Naive thymus-derived CD4-positive, alpha-beta T cell (primary cell): ENCODE measurements at regions not wholly inside any gene's neighbourhood (a gene's known extent, or its start where the extent isn't known, plus 50 kb on each side); places are given as distances from the start of the nearest gene placed in this dataset.

Experiments
- ATAC-seq: fragments of 150-1000 bp; cut with Tn5 transposase; 2 replicates; pipeline ENCODE4 v1.10.0; 2021; ENCODE audit warnings: mild to moderate bottlenecking, moderate library complexity
- CTCF ChIA-PET: fragments of 350-600 bp; sonication (Branson Sonifier 250); formaldehyde crosslinking; loops from one replicate; lab custom pipeline; 2021; ENCODE audit warnings: antibody characterized with exemption; lab: Charles Lee
- POLR2A ChIA-PET: fragments of 350-600 bp; sonication (Branson Sonifier 250); formaldehyde crosslinking; loops from one replicate; lab custom pipeline; 2021; ENCODE audit warnings: antibody characterized with exemption, inconsistent platforms; lab: Charles Lee
- DNase-seq, 9 donors: peaks; one replicate each; pipeline versions ENCODE4 v3.0.0 to v3.0.0-alpha.2; 2020 to 2022; ENCODE audit warnings: mixed read lengths in 1 of 9
- H3K27ac ChIP-seq: one replicate; pipeline ENCODE4 v1.7.0; 2013; ENCODE audit warnings: mild to moderate bottlenecking, low read depth, low read length, moderate library complexity
- H3K27me3 ChIP-seq, 2 donors: one replicate each; pipeline ENCODE4 v1.7.0; 2013; ENCODE audit warnings: low read length in 2 of 2, mild to moderate bottlenecking in 2 of 2, moderate library complexity in 2 of 2; ENCODE audit not compliant: control insufficient read depth in 2 of 2, insufficient read depth in 2 of 2
- H3K36me3 ChIP-seq, 3 experiments: 1 replicate in 2 of 3; 2 replicates in 1 of 3; pipeline ENCODE4 v1.7.0; 2013; ENCODE audit warnings: low read length in 3 of 3, mild to moderate bottlenecking in 3 of 3, moderate library complexity in 1 of 3; ENCODE audit not compliant: insufficient read depth in 3 of 3, control insufficient read depth in 2 of 3
- H3K4me1 ChIP-seq, 2 donors: one replicate each; pipeline ENCODE4 v1.7.0; 2013; ENCODE audit warnings: low read length in 2 of 2, mild to moderate bottlenecking in 2 of 2, moderate library complexity in 1 of 2; ENCODE audit not compliant: control insufficient read depth in 2 of 2, insufficient read depth in 2 of 2
- H3K4me3 ChIP-seq: 2 replicates; pipeline ENCODE4 v1.7.0; 2013; ENCODE audit warnings: mild to moderate bottlenecking, low read length
- H3K9me3 ChIP-seq, 3 experiments: 1 replicate in 2 of 3; 2 replicates in 1 of 3; pipeline ENCODE4 v1.7.0; 2013; ENCODE audit warnings: low read length in 3 of 3; ENCODE audit not compliant: control insufficient read depth in 2 of 3
- H3K27ac Mint-ChIP-seq, 9 donors: one replicate each; pipeline ENCODE4 v1.8.0; 2020 to 2022; ENCODE audit warnings: mixed read lengths in 9 of 9, mild to moderate bottlenecking in 8 of 9, moderate library complexity in 5 of 9, inconsistent platforms in 2 of 9
- H3K27me3 Mint-ChIP-seq, 5 donors: one replicate each; pipeline ENCODE4 v1.8.0; 2021 to 2022; ENCODE audit warnings: mixed read lengths in 5 of 5, mild to moderate bottlenecking in 1 of 5
- H3K36me3 Mint-ChIP-seq, 5 donors: one replicate each; pipeline ENCODE4 v1.8.0; 2020 to 2022; ENCODE audit warnings: mixed read lengths in 5 of 5, mild to moderate bottlenecking in 3 of 5, inconsistent platforms in 1 of 5
- H3K4me1 Mint-ChIP-seq, 7 donors: one replicate each; pipeline ENCODE4 v1.8.0; 2020 to 2022; ENCODE audit warnings: mixed read lengths in 7 of 7, mild to moderate bottlenecking in 3 of 7, inconsistent platforms in 1 of 7
- H3K4me3 Mint-ChIP-seq, 10 donors: one replicate each; pipeline ENCODE4 v1.8.0; 2020 to 2022; ENCODE audit warnings: mild to moderate bottlenecking in 10 of 10, mixed read lengths in 10 of 10, moderate library complexity in 6 of 10, inconsistent platforms in 2 of 10
- H3K9me3 Mint-ChIP-seq, 11 donors: one replicate each; pipeline ENCODE4 v1.8.0; 2020 to 2022; ENCODE audit warnings: mixed read lengths in 11 of 11, mild to moderate bottlenecking in 4 of 11, inconsistent platforms in 1 of 11, moderate library complexity in 1 of 11
- intact Hi-C, 2 donors: fragments of 100-400 bp; cut with micrococcal nuclease; formaldehyde crosslinking; loops; one replicate each; pipeline ENCODE4 v1.15.1; 2023

GRCh38 chr9:134971196-134971595 is 53.5 kb upstream of the FCN1 start:
- CTCF ChIA-PET = no interaction called here
- H3K36me3 Mint-ChIP-seq = peaks cover 0 to 3% (median 0%) of the 10 kb centered on the region in 5 donors

GRCh38 chr9:134971696-134972095 is 54.0 kb upstream of the FCN1 start:
- ATAC-seq (no peak), DNase-seq (no peak)
- ChIA-PET POLR2A (no interaction called here), CTCF (no interaction called here)
- H3K9me3 Mint-ChIP-seq = peaks cover 0 to 3% (median 0%) of the 10 kb centered on the region in 11 donors
- no peak overlapping the region for H3K27ac Mint-ChIP-seq
- H3K4me1 ChIP-seq = no peaks in the 10 kb centered on the region
- H3K27me3 Mint-ChIP-seq = peaks cover 0 to 47% (median 9%) of the 10 kb centered on the region in 5 donors
- no peaks in the 10 kb centered on the region for H3K9me3 ChIP-seq
- H3K27ac ChIP-seq = no peak overlapping the region
- H3K4me3 ChIP-seq = no peak overlapping the region
- peaks cover 0 to 3% (median 0%) of the 10 kb centered on the region in 5 donors for H3K36me3 Mint-ChIP-seq
- H3K4me3 Mint-ChIP-seq = no peak overlapping the region
- H3K36me3 ChIP-seq = no peaks in the 10 kb centered on the region
- H3K4me1 Mint-ChIP-seq = no peaks in the 10 kb centered on the region
- H3K27me3 ChIP-seq = no peaks in the 10 kb centered on the region
- intact Hi-C loops = no loop called here

More at GRCh38 chr9:134971196-134971595, 53.5 kb upstream of the FCN1 start:
- no peak overlapping the region for H3K27ac Mint-ChIP-seq
- POLR2A ChIA-PET = no interaction called here
- H3K4me1 Mint-ChIP-seq = no peaks in the 10 kb centered on the region
- Histone ChIP-seq H3K27me3 (no peaks in the 10 kb centered on the region), H3K4me1 (no peaks in the 10 kb centered on the region), H3K36me3 (no peaks in the 10 kb centered on the region), H3K9me3 (no peaks in the 10 kb centered on the region), H3K27ac (no peak overlapping the region), H3K4me3 (no peak overlapping the region)
- peaks cover 0 to 49% (median 9%) of the 10 kb centered on the region in 5 donors for H3K27me3 Mint-ChIP-seq
- intact Hi-C loops = no loop called here
- no peak for ATAC-seq
- peaks cover 0 to 3% (median 0%) of the 10 kb centered on the region in 11 donors for H3K9me3 Mint-ChIP-seq
- H3K4me3 Mint-ChIP-seq = no peak overlapping the region
- no peak for DNase-seq

- H3K9me3 Mint-ChIP-seq = peaks cover 0 to 3% (median 0%) of the 10 kb centered on the region in 11 donors
- Histone ChIP-seq H3K27me3 (no peaks in the 10 kb centered on the region), H3K27ac (no peak overlapping the region), H3K4me1 (no peaks in the 10 kb centered on the region), H3K36me3 (no peaks in the 10 kb centered on the region), H3K4me3 (no peak overlapping the region), H3K9me3 (no peaks in the 10 kb centered on the region)
- H3K4me1 Mint-ChIP-seq = no peaks in the 10 kb centered on the region
- DNase-seq (no peak), ATAC-seq (no peak)
- no peak overlapping the region for H3K4me3 Mint-ChIP-seq
- CTCF ChIA-PET = no interaction called here
- H3K27ac Mint-ChIP-seq = no peak overlapping the region
- H3K27me3 Mint-ChIP-seq = peaks cover 0 to 43% (median 9%) of the 10 kb centered on the region in 5 donors
- POLR2A ChIA-PET = no interaction called here
- intact Hi-C loops = no loop called here
- peaks cover 0 to 3% (median 0%) of the 10 kb centered on the region in 5 donors for H3K36me3 Mint-ChIP-seq
These were observed 54.4 kb upstream of the FCN1 start for GRCh38 chr9:134972140-134972539.

GRCh38 chr9:134975253-134975652 is 57.5 kb upstream of the FCN1 start:
- no peaks in the 10 kb centered on the region for H3K27me3 ChIP-seq
- H3K4me1 Mint-ChIP-seq = no peaks in the 10 kb centered on the region
- H3K36me3 ChIP-seq = no peaks in the 10 kb centered on the region
- H3K9me3 ChIP-seq = no peaks in the 10 kb centered on the region
- H3K4me3 Mint-ChIP-seq = no peak overlapping the region
- intact Hi-C loops = no loop called here
- peaks cover 0 to 1% (median 0%) of the 10 kb centered on the region in 11 donors for H3K9me3 Mint-ChIP-seq
- POLR2A ChIA-PET = no interaction called here
- peaks cover 0 to 40% (median 9%) of the 10 kb centered on the region in 5 donors for H3K27me3 Mint-ChIP-seq
- no peak overlapping the region for H3K27ac Mint-ChIP-seq
- no peak overlapping the region for H3K27ac ChIP-seq
- ATAC-seq (no peak), DNase-seq (no peak)
- no peaks in the 10 kb centered on the region for H3K4me1 ChIP-seq
- CTCF ChIA-PET = interaction anchor here (0.6 kb wide), 1 partner anchor 373 kb away, joined by 3 read pairs; no protein-coding TSS in a partner anchor
- H3K4me3 ChIP-seq = no peak overlapping the region
- peaks cover 0 to under 1% (median 0%) of the 10 kb centered on the region in 5 donors for H3K36me3 Mint-ChIP-seq

GRCh38 chr9:134976403-134976802 is 58.7 kb upstream of the FCN1 start:
- no peaks in the 10 kb centered on the region for H3K36me3 ChIP-seq
- H3K27me3 ChIP-seq = no peaks in the 10 kb centered on the region
- peaks cover 0 to 48% (median 12%) of the 10 kb centered on the region in 5 donors for H3K27me3 Mint-ChIP-seq
- peaks cover 0 to 2% (median 0%) of the 10 kb centered on the region in 7 donors for H3K4me1 Mint-ChIP-seq
- H3K4me1 ChIP-seq = no peaks in the 10 kb centered on the region
- H3K27ac ChIP-seq = no peak overlapping the region
- H3K9me3 Mint-ChIP-seq = peaks cover 0 to 2% (median 0%) of the 10 kb centered on the region in 11 donors
- H3K36me3 Mint-ChIP-seq = peaks cover 0 to 2% (median 0%) of the 10 kb centered on the region in 5 donors
- DNase-seq = no peak
- POLR2A ChIA-PET = no interaction called here
- ATAC-seq = no peak
- CTCF ChIA-PET = no interaction called here
- no peak overlapping the region for H3K27ac Mint-ChIP-seq
- H3K4me3 Mint-ChIP-seq = no peak overlapping the region
- no peak overlapping the region for H3K4me3 ChIP-seq
- H3K9me3 ChIP-seq = no peaks in the 10 kb centered on the region
- intact Hi-C loops = no loop called here

GRCh38 chr9:134978272-134978671 is 60.6 kb upstream of the FCN1 start:
- peaks cover 0 to 43% (median 9%) of the 10 kb centered on the region in 5 donors for H3K27me3 Mint-ChIP-seq
- no peaks in the 10 kb centered on the region for H3K9me3 ChIP-seq
- H3K4me1 ChIP-seq = no peaks in the 10 kb centered on the region
- peaks cover 0 to 3% (median 0%) of the 10 kb centered on the region in 5 donors for H3K36me3 Mint-ChIP-seq
- ChIA-PET POLR2A (no interaction called here), CTCF (no interaction called here)
- H3K4me1 Mint-ChIP-seq = peaks cover 0 to 2% (median 0%) of the 10 kb centered on the region in 7 donors
- H3K9me3 Mint-ChIP-seq = peaks cover 0 to 6% (median 0%) of the 10 kb centered on the region in 11 donors
- intact Hi-C loops = no loop called here
- DNase-seq = no peak
- H3K27me3 ChIP-seq = no peaks in the 10 kb centered on the region
- no peak overlapping the region for H3K4me3 Mint-ChIP-seq
- no peak overlapping the region for H3K27ac ChIP-seq
- no peaks in the 10 kb centered on the region for H3K36me3 ChIP-seq
- no peak overlapping the region for H3K4me3 ChIP-seq
- ATAC-seq = no peak
- no peak overlapping the region for H3K27ac Mint-ChIP-seq

- Mint-ChIP-seq H3K27ac (no peak overlapping the region), H3K4me3 (no peak overlapping the region)
- POLR2A ChIA-PET = no interaction called here
These were observed 62.8 kb upstream of the FCN1 start for GRCh38 chr9:134980516-134980915.

More at GRCh38 chr9:134980516-134980915, 62.8 kb upstream of the FCN1 start:
- Histone ChIP-seq H3K4me1 (no peaks in the 10 kb centered on the region), H3K27me3 (no peaks in the 10 kb centered on the region), H3K9me3 (no peaks in the 10 kb centered on the region), H3K27ac (no peak overlapping the region), H3K36me3 (no peaks in the 10 kb centered on the region), H3K4me3 (no peak overlapping the region)
- DNase-seq (no peak), ATAC-seq (no peak)
- CTCF ChIA-PET = no interaction called here
- intact Hi-C loops = no loop called here
- H3K9me3 Mint-ChIP-seq = peaks cover 0 to 6% (median 0%) of the 10 kb centered on the region in 11 donors
- peaks cover 0 to 2% (median 0%) of the 10 kb centered on the region in 7 donors for H3K4me1 Mint-ChIP-seq
- H3K27me3 Mint-ChIP-seq = peaks cover 0 to 46% (median 6%) of the 10 kb centered on the region in 5 donors
- peaks cover 0 to 3% (median 0%) of the 10 kb centered on the region in 5 donors for H3K36me3 Mint-ChIP-seq
